ENCODE measurements at regions not wholly inside any gene's neighbourhood (a gene's known extent, or its start where the extent isn't known, plus 50 kb on each side); places are given as distances from the start of the nearest gene placed in this dataset.

DNA sequence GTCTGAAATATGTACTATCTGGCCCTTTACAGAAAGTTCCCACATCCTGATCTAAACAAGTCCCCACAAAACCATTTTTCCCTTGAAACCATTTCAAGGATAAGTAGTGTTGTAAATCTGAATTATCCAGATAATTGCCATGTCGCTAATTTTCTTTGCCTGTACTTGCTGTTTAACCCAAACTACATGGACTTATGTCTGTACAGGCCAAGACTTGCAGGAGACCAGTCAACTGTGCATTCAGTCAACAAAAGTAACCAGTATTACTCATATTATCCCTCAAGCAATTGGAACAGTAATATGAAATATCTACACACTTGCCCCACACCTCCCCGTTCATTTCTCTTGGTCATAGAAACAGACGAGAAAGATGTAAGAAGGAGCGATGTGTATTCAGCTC is 347.8 kb upstream of the NFE2L3 start:
- Histone ChIP-seq H3K27ac (no peak overlapping the region), H3K4me1 (ENCODE audit: control insufficient read depth in 1 of 2, insufficient read depth in 1 of 2, low read depth in 1 of 2, low read length in 1 of 2) (no peaks in the 10 kb centered on the region), H3K27me3 (peaks cover 23% of the 10 kb centered on the region), H3K36me3 (no peaks in the 10 kb centered on the region), H3K4me3 (ENCODE audit: low read depth in 1 of 2, low read length in 1 of 2) (no peak overlapping the region), H3K9me3 (no peaks in the 10 kb centered on the region)
- TF ChIP-seq, protein P1, sequence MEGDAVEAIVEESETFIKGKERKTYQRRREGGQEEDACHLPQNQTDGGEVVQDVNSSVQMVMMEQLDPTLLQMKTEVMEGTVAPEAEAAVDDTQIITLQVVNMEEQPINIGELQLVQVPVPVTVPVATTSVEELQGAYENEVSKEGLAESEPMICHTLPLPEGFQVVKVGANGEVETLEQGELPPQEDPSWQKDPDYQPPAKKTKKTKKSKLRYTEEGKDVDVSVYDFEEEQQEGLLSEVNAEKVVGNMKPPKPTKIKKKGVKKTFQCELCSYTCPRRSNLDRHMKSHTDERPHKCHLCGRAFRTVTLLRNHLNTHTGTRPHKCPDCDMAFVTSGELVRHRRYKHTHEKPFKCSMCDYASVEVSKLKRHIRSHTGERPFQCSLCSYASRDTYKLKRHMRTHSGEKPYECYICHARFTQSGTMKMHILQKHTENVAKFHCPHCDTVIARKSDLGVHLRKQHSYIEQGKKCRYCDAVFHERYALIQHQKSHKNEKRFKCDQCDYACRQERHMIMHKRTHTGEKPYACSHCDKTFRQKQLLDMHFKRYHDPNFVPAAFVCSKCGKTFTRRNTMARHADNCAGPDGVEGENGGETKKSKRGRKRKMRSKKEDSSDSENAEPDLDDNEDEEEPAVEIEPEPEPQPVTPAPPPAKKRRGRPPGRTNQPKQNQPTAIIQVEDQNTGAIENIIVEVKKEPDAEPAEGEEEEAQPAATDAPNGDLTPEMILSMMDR (IDR thresholded peaks at IDR 0.05), result no peak

DNA sequence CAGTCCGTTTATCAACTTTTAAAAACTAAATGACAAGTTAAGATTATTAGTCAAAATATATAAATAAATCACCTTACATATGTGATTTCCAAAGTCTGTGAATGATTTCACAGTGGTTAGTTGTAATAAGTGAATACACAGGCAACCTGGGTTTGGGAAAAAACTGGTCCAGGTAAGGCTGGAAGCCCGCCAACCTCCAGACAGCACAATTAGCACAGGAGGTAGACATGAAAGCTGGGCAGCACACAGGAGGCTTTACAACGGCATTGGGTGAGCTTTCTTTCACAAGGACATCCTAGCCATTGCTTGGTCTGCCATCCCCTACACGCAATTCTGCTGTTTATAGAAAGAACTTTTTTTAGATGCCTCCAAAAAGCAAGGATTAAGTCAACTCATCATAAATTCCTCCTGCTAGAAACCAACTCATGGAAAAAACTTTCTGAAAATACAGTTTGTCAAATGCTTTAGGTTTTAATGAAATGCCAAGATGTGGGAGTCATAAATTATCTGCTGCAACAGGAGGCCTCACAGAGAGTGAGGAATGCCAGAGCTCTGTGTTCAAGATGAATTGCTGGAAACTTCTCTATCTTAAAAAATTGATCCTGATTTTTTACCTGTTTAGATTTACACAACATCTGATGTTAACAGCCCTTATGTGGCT is 346.8 kb upstream of the NFE2L3 start:
- no peak overlapping the region for H3K27ac ChIP-seq
- H3K36me3 ChIP-seq, result no peaks in the 10 kb centered on the region
- H3K4me3 ChIP-seq (ENCODE audit: low read depth in 1 of 2, low read length in 1 of 2), result no peak overlapping the region

DNA sequence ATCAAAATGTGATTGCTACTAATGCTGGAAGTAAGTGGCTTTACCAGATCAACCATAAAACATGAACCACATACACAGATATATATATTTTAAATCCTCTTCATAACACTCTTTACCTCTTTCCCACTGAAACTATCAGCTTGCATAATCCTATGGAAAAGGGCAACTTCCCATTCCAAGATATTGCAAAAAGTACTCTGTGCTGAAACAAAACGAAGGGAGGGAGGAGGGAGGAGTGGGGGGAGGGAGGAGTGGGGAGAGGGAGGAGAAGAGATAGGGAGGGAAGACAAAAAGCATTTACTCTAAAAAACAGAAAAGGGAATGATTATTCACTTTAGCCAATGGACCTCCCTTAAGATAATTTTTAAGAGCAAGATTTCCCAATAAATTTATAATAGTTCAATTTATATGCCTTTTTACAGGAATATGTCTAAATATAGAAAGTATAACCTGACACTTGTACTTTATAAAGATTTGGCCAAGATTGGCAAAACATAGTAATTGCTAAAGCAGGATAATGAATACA is 344.8 kb upstream of the NFE2L3 start:
- no peaks in the 10 kb centered on the region for H3K4me1 ChIP-seq (ENCODE audit: control insufficient read depth in 1 of 2, insufficient read depth in 1 of 2, low read depth in 1 of 2, low read length in 1 of 2)
- peaks cover 22% of the 10 kb centered on the region for H3K27me3 ChIP-seq
- no peaks in the 10 kb centered on the region for H3K9me3 ChIP-seq
- TF ChIP-seq, protein P1 (IDR thresholded peaks at IDR 0.05), result no peak
- H3K4me3 ChIP-seq (ENCODE audit: low read depth in 1 of 2, low read length in 1 of 2), result no peak overlapping the region
- no peaks in the 10 kb centered on the region for H3K36me3 ChIP-seq
- H3K27ac ChIP-seq, result no peak overlapping the region

More for the DNA sequence above, 346.8 kb upstream of the NFE2L3 start:
- H3K4me1 ChIP-seq (ENCODE audit: control insufficient read depth in 1 of 2, insufficient read depth in 1 of 2, low read depth in 1 of 2, low read length in 1 of 2), result no peaks in the 10 kb centered on the region
- H3K27me3 ChIP-seq, result peaks cover 17% of the 10 kb centered on the region
- no peaks in the 10 kb centered on the region for H3K9me3 ChIP-seq
- TF ChIP-seq, protein P1 (IDR thresholded peaks at IDR 0.05), result no peak

DNA sequence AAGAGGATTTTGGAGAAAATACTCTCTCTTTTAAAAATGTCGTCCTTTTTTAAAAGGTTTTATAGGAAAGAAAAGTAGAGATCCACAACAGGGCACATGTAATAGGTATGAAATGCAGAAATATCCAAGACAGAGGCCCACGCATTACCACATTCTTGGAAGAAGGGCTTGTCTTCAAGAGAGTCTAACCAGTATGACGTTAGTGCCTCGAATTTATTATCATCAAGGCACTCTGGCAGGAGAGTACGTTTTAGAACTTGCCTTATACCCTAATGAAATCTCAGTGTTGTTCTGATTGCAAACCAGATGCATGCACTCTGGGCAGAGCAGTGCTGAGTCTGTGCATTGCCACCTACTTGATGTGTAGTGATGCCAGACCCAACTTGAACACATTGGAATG is 342.6 kb upstream of the NFE2L3 start:
- Histone ChIP-seq H3K27ac (no peak overlapping the region), H3K36me3 (no peaks in the 10 kb centered on the region), H3K9me3 (no peaks in the 10 kb centered on the region), H3K27me3 (peaks cover 22% of the 10 kb centered on the region), H3K4me1 (ENCODE audit: control insufficient read depth in 1 of 2, insufficient read depth in 1 of 2, low read depth in 1 of 2, low read length in 1 of 2) (no peaks in the 10 kb centered on the region), H3K4me3 (ENCODE audit: low read depth in 1 of 2, low read length in 1 of 2) (no peak overlapping the region)
- TF ChIP-seq, protein P1 (IDR thresholded peaks at IDR 0.05), result no peak

DNA sequence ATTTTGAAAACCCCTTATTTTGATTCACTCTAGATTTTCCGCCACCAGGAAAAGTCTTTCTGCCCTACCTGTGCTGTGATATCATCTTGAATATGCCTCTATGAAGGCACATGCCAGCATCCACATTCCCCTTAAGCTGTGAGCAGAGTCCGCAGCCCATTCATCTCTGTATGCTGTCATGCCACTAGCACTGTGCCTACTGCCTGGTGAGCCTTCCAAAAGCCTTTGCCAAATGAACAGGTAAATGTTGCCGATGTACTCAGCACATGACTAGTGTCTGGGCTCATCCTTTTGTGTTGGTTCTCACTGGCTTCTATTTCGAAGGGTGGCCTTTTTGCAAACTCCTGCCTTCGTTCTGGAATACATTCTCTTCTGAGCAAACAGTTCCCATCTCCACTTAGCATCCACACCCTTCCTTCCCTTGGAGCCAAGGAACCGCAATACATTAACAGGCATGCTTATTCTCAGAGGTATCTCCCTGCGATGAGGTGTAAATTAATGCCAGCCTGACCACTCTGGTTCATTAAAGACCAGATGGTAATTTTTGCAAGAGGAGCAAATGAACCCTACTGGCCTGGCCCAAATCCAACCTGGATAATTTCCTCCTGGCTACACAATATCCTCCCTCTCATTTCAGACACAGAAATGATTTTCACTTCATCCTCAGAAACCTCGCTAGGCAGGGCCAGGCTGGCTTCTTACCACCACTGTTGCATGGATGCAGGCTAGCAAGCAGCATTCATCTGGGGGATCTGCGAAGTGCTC is 339.7 kb upstream of the NFE2L3 start:
- H3K4me3 ChIP-seq (ENCODE audit: low read depth in 1 of 2, low read length in 1 of 2), result no peak overlapping the region
- H3K36me3 ChIP-seq, result no peaks in the 10 kb centered on the region
- H3K4me1 ChIP-seq (ENCODE audit: control insufficient read depth in 1 of 2, insufficient read depth in 1 of 2, low read depth in 1 of 2, low read length in 1 of 2), result no peaks in the 10 kb centered on the region
- H3K27me3 ChIP-seq, result peaks cover 7% of the 10 kb centered on the region
- no peaks in the 10 kb centered on the region for H3K9me3 ChIP-seq
- TF ChIP-seq, protein P1 (IDR thresholded peaks at IDR 0.05), result no peak
- H3K27ac ChIP-seq, result no peak overlapping the region

All from neutrophil (primary cell).